Inflammatory macrophage (primary cell): ENCODE measurements at regions not wholly inside any gene's neighbourhood (a gene's known extent, or its start where the extent isn't known, plus 50 kb on each side); places are given as distances from the start of the nearest gene placed in this dataset.

Experiments
- DNase-seq, 2 donors: peaks; one replicate each; pipeline ENCODE4 v3.0.0-alpha.2; 2020 to 2022

- no peak for DNase-seq
Observed at GRCh38 chr3:13954741-13955483, 75.0 kb upstream of the WNT7A start.

DNA sequence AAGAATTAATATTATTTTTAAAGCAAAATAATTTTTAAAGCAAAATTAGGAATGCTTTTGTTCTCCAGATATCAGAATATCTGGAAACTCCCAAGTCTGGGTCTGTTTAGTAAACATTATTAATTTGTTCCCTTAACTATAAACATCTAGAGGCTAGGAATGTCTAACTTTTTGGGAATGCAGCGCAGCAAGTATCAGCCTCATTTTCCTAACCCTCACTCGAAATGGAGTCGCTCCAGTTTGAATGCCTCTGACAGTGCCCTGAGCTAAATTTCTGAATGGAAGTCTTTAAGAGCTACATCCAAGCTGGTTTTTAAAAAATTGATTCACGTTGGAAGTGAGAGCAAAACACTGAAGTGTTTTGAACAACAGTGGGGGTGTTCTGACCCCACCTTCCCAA is 74.4 kb upstream of the WNT7A start:
- DNase-seq, result no peak

DNA sequence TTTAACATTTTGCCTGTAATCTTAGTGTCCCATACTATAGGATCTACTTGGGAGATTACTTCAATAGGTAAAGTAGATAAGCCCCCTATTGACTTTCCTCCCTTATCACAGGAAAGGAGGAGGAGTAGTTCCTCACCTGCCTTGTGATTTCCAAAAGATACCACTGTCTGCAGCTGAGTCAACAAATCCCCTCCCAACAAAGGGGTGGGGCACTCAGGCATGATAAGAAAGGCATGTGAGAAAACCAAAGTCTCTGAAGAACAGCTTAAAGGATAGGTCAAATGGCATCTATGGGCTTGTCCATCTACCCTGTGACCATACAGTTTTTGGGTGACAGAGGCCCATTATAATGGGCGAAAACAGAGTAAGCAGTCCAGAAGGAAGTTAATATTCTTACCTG is 71.3 kb upstream of the WNT7A start:
- DNase-seq, result no peak

DNA sequence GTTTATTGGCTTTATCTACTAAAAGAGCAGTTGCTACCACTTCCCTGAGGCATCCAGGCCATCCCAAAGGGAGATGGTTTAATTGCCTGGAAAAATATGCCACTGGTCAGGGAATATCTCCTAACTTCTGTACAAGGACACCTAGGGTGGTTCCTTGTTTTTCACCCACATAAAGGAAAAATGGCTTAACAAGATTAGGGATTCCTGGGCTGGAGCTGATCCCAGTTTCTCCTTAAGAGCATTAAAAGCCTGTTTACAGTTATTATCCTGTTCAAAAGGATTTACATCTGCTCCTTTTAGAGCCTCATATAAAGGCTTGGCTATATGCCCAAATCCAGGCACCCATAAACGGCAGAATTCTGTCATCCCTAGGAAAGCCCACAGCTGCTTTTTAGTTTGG is 70.2 kb upstream of the WNT7A start:
- no peak for DNase-seq

- DNase-seq, result no peak
Observed at GRCh38 chr3:13947912-13948311, 68.0 kb upstream of the WNT7A start.

DNA sequence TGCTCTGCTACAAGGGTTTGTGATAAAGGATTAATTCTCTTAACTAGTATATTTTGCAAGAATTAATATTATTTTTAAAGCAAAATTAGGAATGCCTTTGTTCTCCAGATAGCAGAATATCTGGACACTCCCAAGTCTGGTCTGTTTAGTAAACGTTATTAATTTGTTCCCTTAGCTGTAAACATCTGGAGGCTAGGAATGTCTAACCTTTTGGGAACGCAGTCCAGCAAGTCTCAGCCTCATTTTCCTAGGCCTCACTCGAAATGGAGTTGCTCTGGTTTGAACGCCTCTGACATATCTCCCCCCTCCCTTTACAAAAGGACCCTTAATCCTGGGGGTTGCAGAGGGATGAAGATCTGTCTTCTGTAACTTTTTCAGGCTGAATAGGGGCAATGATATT is 59.3 kb upstream of the WNT7A start:
- no peak for DNase-seq

DNA sequence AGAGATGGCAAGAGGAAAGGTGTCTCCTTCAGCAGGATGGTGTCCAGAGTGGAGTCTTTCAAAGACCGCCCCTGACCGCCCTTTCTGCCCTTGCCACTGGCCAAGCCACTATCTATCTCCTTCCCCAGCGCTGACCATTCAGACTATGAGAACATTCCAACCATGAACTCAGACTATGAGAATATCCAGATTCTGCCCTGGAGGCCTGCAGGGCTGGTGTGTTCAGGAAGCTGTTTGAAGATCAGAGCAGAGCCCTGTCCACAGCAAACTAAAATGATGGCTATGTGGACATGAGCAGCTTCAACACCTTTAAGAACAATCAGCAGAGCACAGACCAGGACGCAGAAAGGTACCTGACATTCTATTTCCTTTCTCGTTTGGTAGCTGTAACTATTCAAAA is 57.3 kb upstream of the WNT7A start:
- DNase-seq, result no peak

DNA sequence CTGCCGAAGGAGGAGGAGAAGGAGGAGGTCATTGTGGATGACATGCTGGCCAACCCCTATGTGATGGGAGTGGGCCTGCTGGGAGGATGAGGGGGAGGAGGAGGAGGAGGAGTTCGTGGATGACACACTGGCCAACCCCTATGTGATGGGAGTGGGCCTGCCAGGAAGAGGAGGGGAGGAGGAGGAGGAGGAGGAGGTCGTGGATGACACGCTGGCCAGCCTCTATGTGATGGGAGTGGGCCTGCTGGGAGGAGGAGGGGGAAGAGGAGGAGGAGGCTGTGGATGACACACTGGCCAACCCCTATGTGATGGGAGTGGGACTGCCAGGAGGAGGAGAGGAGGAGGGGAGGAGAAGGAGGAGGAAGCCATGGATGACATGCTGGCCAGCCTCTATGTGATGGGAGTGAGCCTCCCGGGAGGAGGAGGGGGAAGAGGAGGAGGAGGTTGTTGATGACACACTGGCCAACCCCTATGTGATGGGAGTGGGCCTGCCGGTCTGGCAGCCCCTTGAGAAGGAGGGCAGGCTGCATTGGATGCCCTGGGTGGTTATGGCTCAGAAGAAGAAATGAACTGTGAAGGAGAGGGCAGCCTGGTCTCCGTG is 55.7 kb upstream of the WNT7A start:
- DNase-seq, result no peak

DNA sequence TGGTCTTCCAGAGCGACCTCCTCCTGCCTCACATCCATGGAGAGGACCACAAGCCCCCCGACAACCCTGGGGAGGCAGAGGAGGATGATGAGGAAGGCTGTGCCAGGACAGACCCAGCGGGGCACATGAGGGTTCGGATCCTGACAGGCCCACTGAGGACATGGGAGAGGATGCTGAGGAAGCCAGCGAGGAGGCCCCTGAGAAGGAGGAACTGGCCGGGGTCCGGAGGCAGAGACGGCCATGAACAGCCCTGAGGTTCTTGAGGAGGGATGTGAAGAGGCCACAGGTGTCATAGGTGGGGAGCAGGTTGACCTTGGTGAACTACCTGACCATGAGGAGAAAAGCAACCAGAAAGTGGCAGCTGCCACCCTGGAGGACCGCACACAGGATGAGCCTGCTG is 54.9 kb upstream of the WNT7A start:
- DNase-seq, result no peak

GRCh38 chr3:13934315-13934714 is 54.4 kb upstream of the WNT7A start:
- DNase-seq, result no peak

- peak in 1 of 2 donors; percentile 11 for DNase-seq
Observed at GRCh38 chr3:13932578-13933295, 52.9 kb upstream of the WNT7A start.

GRCh38 chr3:13931172-13931571 is 51.3 kb upstream of the WNT7A start:
- no peak for DNase-seq
